GM12878 (cell line): ENCODE measurements at regions not wholly inside any gene's neighbourhood (a gene's known extent, or its start where the extent isn't known, plus 50 kb on each side); places are given as distances from the start of the nearest gene placed in this dataset.

ENCODE experiments used
- ATAC-seq: fragments of 200-7000 bp; cut with Tn5 transposase; 3 replicates; pipeline ENCODE4 v1.9.1; 2020; ENCODE audit warnings: mild to moderate bottlenecking, moderate library complexity
- BruUV-seq: library from RNA; stranded (reverse); fragments of 400-500 nt; replicated peaks from 2 replicates; lab custom pipeline; 2021; lab: Mats Ljungman, UMichigan
- CTCF ChIA-PET: fragments of 300-600 bp; sonication (Branson Sonifier 250); formaldehyde crosslinking; extraction: SDS; loops from one replicate; lab custom pipeline; 2021; ENCODE audit warnings: inconsistent platforms; lab: Yijun Ruan, JAX
- POLR2A ChIA-PET: fragments of 350-600 bp; formaldehyde crosslinking; extraction: SDS; loops from one replicate; lab custom pipeline; 2021; ENCODE audit warnings: inconsistent platforms; lab: Charles Lee
- RAD21 ChIA-PET: fragments of 300-600 bp; sonication (Branson Sonifier 250); formaldehyde crosslinking; loops from one replicate; lab custom pipeline; 2023; ENCODE audit warnings: antibody characterized with exemption; ENCODE audit not compliant: unreplicated experiment; lab: Charles Lee
- SMC1A ChIA-PET: fragments of 300-600 bp; sonication (Branson Sonifier 250); formaldehyde crosslinking; loops from one replicate; lab custom pipeline; 2023; ENCODE audit not compliant: unreplicated experiment, uncharacterized antibody; lab: Charles Lee
- DNase-seq: peaks from one replicate; pipeline ENCODE4 v3.0.0-alpha.2; 2011; ENCODE audit warnings: low read depth, low spot score
- FAIRE-seq: peaks from 3 replicates; lab custom pipeline; 2011; peaks lifted over from hg19 to GRCh38; lab: Jason Lieb, UNC
- H2AFZ ChIP-seq: 2 replicates; pipeline ENCODE4 v1.6.0; 2011; ENCODE audit warnings: low read depth, low read length, control low read depth; ENCODE audit not compliant: control insufficient read depth
- H3K27ac ChIP-seq: 2 replicates; pipeline ENCODE4 v1.5.1; 2011; ENCODE audit warnings: control low read depth; ENCODE audit not compliant: control insufficient read depth, insufficient read depth
- H3K27me3 ChIP-seq, 2 experiments: replicated peaks in 1 of 2; 2 replicates each; pipeline versions ENCODE4 v1.6.0 to v1.6.1; 2011; ENCODE audit warnings: low read length in 1 of 2; ENCODE audit not compliant: control insufficient read depth in 2 of 2, insufficient read depth in 2 of 2
- H3K36me3 ChIP-seq, 2 experiments: 2 replicates each; pipeline ENCODE4 v1.5.1; 2011; ENCODE audit warnings: low read length in 1 of 2; ENCODE audit not compliant: control insufficient read depth in 2 of 2, insufficient read depth in 2 of 2
- H3K4me1 ChIP-seq: 2 replicates; pipeline ENCODE4 v1.6.1; 2011; ENCODE audit warnings: mild to moderate bottlenecking, low read length, moderate library complexity, mixed read lengths; ENCODE audit not compliant: control insufficient read depth, insufficient read depth
- H3K4me2 ChIP-seq: 2 replicates; pipeline ENCODE4 v1.6.0; 2011; ENCODE audit warnings: control low read depth; ENCODE audit not compliant: control insufficient read depth, insufficient read depth
- H3K4me3 ChIP-seq: fragments of 200-600 bp; sonication (generic); 2 replicates; pipeline ENCODE4 v1.5.1; 2016
- H3K79me2 ChIP-seq: 2 replicates; pipeline ENCODE4 v1.6.0; 2011; ENCODE audit warnings: low read length; ENCODE audit not compliant: control insufficient read depth, insufficient read depth
- H3K9ac ChIP-seq: 2 replicates; pipeline ENCODE4 v1.8.0; 2011; ENCODE audit warnings: low read length, control low read depth, mixed read lengths; ENCODE audit not compliant: control insufficient read depth, insufficient read depth
- H3K9me3 ChIP-seq: replicated peaks from 3 replicates; pipeline ENCODE4 v1.5.1; 2011; ENCODE audit warnings: mild to moderate bottlenecking, low read length; ENCODE audit not compliant: control insufficient read depth, insufficient read depth
- H4K20me1 ChIP-seq: 2 replicates; pipeline ENCODE4 v1.6.0; 2011; ENCODE audit not compliant: control insufficient read depth, insufficient read depth
- CTCF ChIP-seq, 3 experiments: IDR thresholded peaks in 2 of 3; conservative IDR thresholded peaks in 1 of 3; 2 replicates each; pipeline ENCODE4 v1.5.1; 2011; ENCODE audit warnings: low read depth in 3 of 3, low read length in 3 of 3, mild to moderate bottlenecking in 3 of 3, control low read depth in 2 of 3, moderate library complexity in 2 of 3, inconsistent platforms in 1 of 3, mixed read lengths in 1 of 3; ENCODE audit not compliant: control insufficient read depth in 2 of 3, insufficient read depth in 1 of 3; ENCODE audit errors: extremely low read depth in 1 of 3
- DPF2 ChIP-seq: fragments of 450-650 bp; IDR thresholded peaks from 2 replicates; pipeline ENCODE4 v1.6.1; 2017; ENCODE audit warnings: mild to moderate bottlenecking
- FOS ChIP-seq: IDR thresholded peaks from 3 replicates; pipeline ENCODE4 v1.6.1; 2011; ENCODE audit warnings: borderline replicate concordance; ENCODE audit not compliant: insufficient read length; ENCODE audit errors: extremely low read depth
- FOXK2 ChIP-seq: fragments of 450-650 bp; IDR thresholded peaks from 2 replicates; pipeline ENCODE4 v1.6.1; 2017; ENCODE audit warnings: mild to moderate bottlenecking, moderate library complexity
- HCFC1 ChIP-seq: fragments of 150-350 bp; IDR thresholded peaks from 2 replicates; pipeline ENCODE4 v1.6.1; 2014; ENCODE audit warnings: low read length
- HDGF ChIP-seq: fragments of 450-650 bp; IDR thresholded peaks from 2 replicates; pipeline ENCODE4 v1.6.1; 2016; ENCODE audit warnings: antibody characterized with exemption
- IRF3 ChIP-seq: fragments of 450-650 bp; IDR thresholded peaks from 2 replicates; pipeline ENCODE4 v1.6.1; 2014; ENCODE audit warnings: mild to moderate bottlenecking
- MEF2B ChIP-seq: fragments of 450-650 bp; IDR thresholded peaks from 2 replicates; pipeline ENCODE4 v1.6.1; 2018; ENCODE audit warnings: mild to moderate bottlenecking, moderate library complexity; ENCODE audit not compliant: partially characterized antibody, poor library complexity, severe bottlenecking
- WGBS: methylation state at CpG from one replicate; pipeline ENCODE4 v1.1.6; 2016; ENCODE audit warnings: low lambda C conversion rate; ENCODE audit not compliant: insufficient replicate concordance, insufficient coverage; ENCODE audit errors: missing lambda C conversion rate; 5-methylcytosine and 5-hydroxymethylcytosine counted together
- in situ Hi-C: fragments of 300-500 bp; cut with MboI; formaldehyde crosslinking; loops from 9 replicates; pipeline ENCODE4 v1.14.3; 2018; ENCODE audit warnings: mixed read lengths
- intact Hi-C: fragments of 100-400 bp; cut with micrococcal nuclease; formaldehyde crosslinking; loops from one replicate; pipeline ENCODE4 v1.14.2; 2022; ENCODE audit not compliant: unreplicated experiment
- TF ChIP-seq, protein P1 (sequence below): fragments of 450-650 bp; conservative IDR thresholded peaks from 2 replicates; pipeline ENCODE4 v1.6.1; 2017; ENCODE audit warnings: mild to moderate bottlenecking, moderate library complexity

DNA sequence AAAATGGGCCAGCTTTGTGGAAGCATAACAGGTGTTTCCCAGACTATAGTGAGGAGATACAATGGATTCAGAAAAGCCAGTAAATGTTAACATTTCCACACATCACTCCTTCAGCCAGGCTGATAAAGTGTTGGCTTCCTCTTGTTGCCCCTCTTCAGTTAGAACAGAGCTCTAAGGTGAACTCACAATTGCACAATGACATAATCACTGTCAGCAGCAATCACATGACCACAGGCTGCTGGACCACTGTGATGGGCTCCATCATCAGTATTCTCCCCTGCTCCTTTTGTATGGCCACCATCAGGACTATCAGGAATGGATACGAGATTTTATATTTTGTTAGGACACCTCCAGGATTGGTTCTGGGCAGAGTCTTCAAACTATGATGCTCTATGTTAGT lies 849.4 kb upstream of the GHITM start:
- ATAC-seq (no peak), FAIRE-seq (no peak), DNase-seq (no peak)
- BruUV-seq = no TSS peak
- WGBS = 0% methylated on average over 1 of the region's 1 CpG
- ChIA-PET RAD21 (no interaction called here), CTCF (interaction anchor here (1.0 kb wide), 1 partner anchor 489 kb away, joined by 3 read pairs; no protein-coding TSS in a partner anchor), SMC1A (no interaction called here), POLR2A (no interaction called here)
- intact Hi-C loops = no loop called here
- Histone ChIP-seq H3K4me2 (no peak overlapping the region), H3K79me2 (no peaks in the 10 kb centered on the region), H2AFZ (no peak overlapping the region), H3K9ac (no peak overlapping the region), H3K27me3 (no peaks in the 10 kb centered on the region), H3K9me3 (no peaks in the 10 kb centered on the region), H3K4me3 (no peak overlapping the region), H3K27ac (no peak overlapping the region), H3K4me1 (no peaks in the 10 kb centered on the region), H4K20me1 (no peaks in the 10 kb centered on the region), H3K36me3 (no peaks in the 10 kb centered on the region)
- TF ChIP-seq FOS (no peak), IRF3 (no peak), DPF2 (no peak), FOXK2 (no peak), HCFC1 (no peak), CTCF (IDR thresholded peaks at IDR 0.05 in 2 of 3, conservative IDR thresholded peaks at IDR 0.05 in 1 of 3; ENCODE audit: control insufficient read depth in 2 of 3, extremely low read depth in 1 of 3, insufficient read depth in 1 of 3, low read depth in 3 of 3, low read length in 3 of 3) (no peak), MEF2B (no peak), HDGF (no peak)
- TF ChIP-seq, protein P1, sequence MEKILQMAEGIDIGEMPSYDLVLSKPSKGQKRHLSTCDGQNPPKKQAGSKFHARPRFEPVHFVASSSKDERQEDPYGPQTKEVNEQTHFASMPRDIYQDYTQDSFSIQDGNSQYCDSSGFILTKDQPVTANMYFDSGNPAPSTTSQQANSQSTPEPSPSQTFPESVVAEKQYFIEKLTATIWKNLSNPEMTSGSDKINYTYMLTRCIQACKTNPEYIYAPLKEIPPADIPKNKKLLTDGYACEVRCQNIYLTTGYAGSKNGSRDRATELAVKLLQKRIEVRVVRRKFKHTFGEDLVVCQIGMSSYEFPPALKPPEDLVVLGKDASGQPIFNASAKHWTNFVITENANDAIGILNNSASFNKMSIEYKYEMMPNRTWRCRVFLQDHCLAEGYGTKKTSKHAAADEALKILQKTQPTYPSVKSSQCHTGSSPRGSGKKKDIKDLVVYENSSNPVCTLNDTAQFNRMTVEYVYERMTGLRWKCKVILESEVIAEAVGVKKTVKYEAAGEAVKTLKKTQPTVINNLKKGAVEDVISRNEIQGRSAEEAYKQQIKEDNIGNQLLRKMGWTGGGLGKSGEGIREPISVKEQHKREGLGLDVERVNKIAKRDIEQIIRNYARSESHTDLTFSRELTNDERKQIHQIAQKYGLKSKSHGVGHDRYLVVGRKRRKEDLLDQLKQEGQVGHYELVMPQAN = no peak
- in situ Hi-C loops = no loop called here
